Lung (tissue), 11 donors: ENCODE measurements at regions not wholly inside any gene's neighbourhood (a gene's known extent, or its start where the extent isn't known, plus 50 kb on each side); places are given as distances from the start of the nearest gene placed in this dataset.

Experiments
- ATAC-seq: fragments of 200-7000 bp; cut with Tn5 transposase; one replicate; pipeline ENCODE4 v1.9.1; 2020; ENCODE audit warnings: moderate number of reproducible peaks; ENCODE audit not compliant: insufficient read depth, low FRiP score
- DNase-seq, 3 donors: peaks; one replicate each; pipeline ENCODE4 v3.0.0-alpha.2; 2013 to 2017
- H3K27ac ChIP-seq, 2 donors: one replicate each; pipeline ENCODE4 v1.5.1; 2013; ENCODE audit warnings: mild to moderate bottlenecking in 2 of 2, moderate library complexity in 2 of 2, control low read depth in 1 of 2, inconsistent platforms in 1 of 2, low read depth in 1 of 2, low read length in 1 of 2
- H3K27me3 ChIP-seq, 3 donors: one replicate each; pipeline ENCODE4 v1.5.1; 2013; ENCODE audit warnings: low read length in 2 of 3; ENCODE audit not compliant: control insufficient read depth in 3 of 3, insufficient read depth in 3 of 3
- H3K36me3 ChIP-seq, 4 donors: one replicate each; pipeline ENCODE4 v1.5.1; 2013; ENCODE audit warnings: low read length in 4 of 4, mild to moderate bottlenecking in 1 of 4, moderate library complexity in 1 of 4; ENCODE audit not compliant: control insufficient read depth in 4 of 4, insufficient read depth in 4 of 4
- H3K4me1 ChIP-seq, 5 donors: one replicate each; pipeline ENCODE4 v1.5.1; 2013; ENCODE audit warnings: low read length in 5 of 5, mild to moderate bottlenecking in 2 of 5, moderate library complexity in 1 of 5; ENCODE audit not compliant: control insufficient read depth in 5 of 5, insufficient read depth in 5 of 5
- H3K4me3 ChIP-seq: one replicate; pipeline ENCODE4 v1.5.1; 2013; ENCODE audit warnings: mild to moderate bottlenecking, control low read depth, moderate library complexity
- H3K9ac ChIP-seq, 2 donors: one replicate each; pipeline ENCODE4 v1.5.1; 2013; ENCODE audit warnings: low read length in 2 of 2, control low read depth in 1 of 2; ENCODE audit not compliant: insufficient read depth in 1 of 2
- H3K9me3 ChIP-seq, 4 donors: one replicate each; pipeline ENCODE4 v1.5.1; 2013; ENCODE audit warnings: low read length in 3 of 4, mild to moderate bottlenecking in 1 of 4, moderate library complexity in 1 of 4; ENCODE audit not compliant: control insufficient read depth in 4 of 4, insufficient read depth in 3 of 4
- CTCF ChIP-seq: IDR thresholded peaks from 2 replicates; pipeline ENCODE4 v1.5.1; 2012; ENCODE audit warnings: mild to moderate bottlenecking; ENCODE audit errors: control extremely low read depth, extremely low read depth
- WGBS, 2 donors: extraction: QIAGEN DNeasy Blood & Tissue Kit; methylation state at CpG; one replicate each; pipeline ENCODE4 v1.1.7; 2013; 5-methylcytosine and 5-hydroxymethylcytosine counted together
- donor health status: control.
- donor health status: control.
- donor health status: Bipolar disorder and iron deficiency.
- donor health status: healthy.
- donor health status: DM: yes; HTN: yes; CAD: no.

GRCh38 chr6:77341058-77341986, 122.0 kb downstream of the HTR1B start:
- Histone ChIP-seq H3K4me3 (no peak overlapping the region), H3K27me3 (no peaks in the 10 kb centered on the region), H3K9me3 (no peaks in the 10 kb centered on the region), H3K9ac (no peak overlapping the region), H3K4me1 (peaks cover 0 to 5% (median 0%) of the 10 kb centered on the region in 5 donors), H3K27ac (peak overlapping the region in 1 of 2 donors; percentile 65), H3K36me3 (no peaks in the 10 kb centered on the region)
- no peak for TF ChIP-seq CTCF
- 57 to 79% methylated on average over 4 of the region's 4 CpGs for WGBS, 2 donors
- ATAC-seq = peak; percentile 19
- DNase-seq = peak in 2 of 3 donors; percentile 1 to 51

- DNase-seq = no peak
- Histone ChIP-seq H3K4me3 (no peak overlapping the region), H3K27ac (peak overlapping the region in 1 of 2 donors; percentile 78), H3K4me1 (peaks cover 0 to 5% (median 0%) of the 10 kb centered on the region in 5 donors), H3K9me3 (no peaks in the 10 kb centered on the region), H3K36me3 (no peaks in the 10 kb centered on the region), H3K27me3 (no peaks in the 10 kb centered on the region), H3K9ac (no peak overlapping the region)
- no peak for TF ChIP-seq CTCF
- 74 to 77% methylated on average over 4 of the region's 4 CpGs for WGBS, 2 donors
- no peak for ATAC-seq
Measured at GRCh38 chr6:77340331-77340730, 123.0 kb downstream of the HTR1B start.

GRCh38 chr6:77339926-77340325, 123.4 kb downstream of the HTR1B start:
- ATAC-seq = no peak

More at GRCh38 chr6:77339926-77340325, 123.4 kb downstream of the HTR1B start:
- H3K27me3 ChIP-seq = no peaks in the 10 kb centered on the region
- H3K36me3 ChIP-seq = no peaks in the 10 kb centered on the region
- H3K4me3 ChIP-seq = no peak overlapping the region
- H3K9me3 ChIP-seq = no peaks in the 10 kb centered on the region
- H3K27ac ChIP-seq = peak overlapping the region in 1 of 2 donors; percentile 78
- peaks cover 0 to 5% (median 0%) of the 10 kb centered on the region in 5 donors for H3K4me1 ChIP-seq
- DNase-seq = no peak
- no peak overlapping the region for H3K9ac ChIP-seq
- WGBS, 2 donors = 87 to 89% methylated on average over 2 of the region's 2 CpGs
- no peak for TF ChIP-seq CTCF
